Liver (tissue), 2 donors: ENCODE measurements at regions not wholly inside any gene's neighbourhood (a gene's known extent, or its start where the extent isn't known, plus 50 kb on each side); places are given as distances from the start of the nearest gene placed in this dataset.

ENCODE experiments used
- TF ChIP-seq, protein P1 (sequence below): fragments of 150-350 bp; IDR thresholded peaks from 2 replicates; pipeline ENCODE4 v1.5.1; 2017; ENCODE audit warnings: improper control_type of control experiment, low read depth, low read length; ENCODE audit not compliant: missing input control
- TF ChIP-seq, protein P2 (sequence below): IDR thresholded peaks from 2 replicates; pipeline ENCODE4 v1.6.1; 2016; ENCODE audit warnings: antibody characterized with exemption
- donor health status: healthy.

DNA sequence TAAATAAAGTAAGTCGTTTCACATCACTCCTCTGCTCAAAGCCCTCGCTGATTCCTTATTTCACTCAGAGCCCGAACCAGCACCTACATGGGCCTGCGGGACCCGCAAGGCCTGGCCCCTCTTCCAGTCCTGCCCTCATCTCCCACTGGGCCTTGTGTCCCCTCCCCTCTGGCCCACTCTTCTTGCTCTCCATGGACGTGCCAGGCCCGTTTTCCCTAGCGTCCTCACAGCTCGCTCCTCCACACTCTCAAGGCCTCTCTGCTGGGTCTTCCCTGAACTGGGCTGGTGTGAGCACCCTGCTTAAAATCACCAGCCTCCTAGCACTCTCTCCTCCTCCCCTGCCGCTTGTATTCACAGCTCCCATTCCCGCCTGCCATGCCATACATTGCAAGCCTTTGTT, 237.9 kb downstream of the FOXD2 start:
- TF ChIP-seq, protein P1, sequence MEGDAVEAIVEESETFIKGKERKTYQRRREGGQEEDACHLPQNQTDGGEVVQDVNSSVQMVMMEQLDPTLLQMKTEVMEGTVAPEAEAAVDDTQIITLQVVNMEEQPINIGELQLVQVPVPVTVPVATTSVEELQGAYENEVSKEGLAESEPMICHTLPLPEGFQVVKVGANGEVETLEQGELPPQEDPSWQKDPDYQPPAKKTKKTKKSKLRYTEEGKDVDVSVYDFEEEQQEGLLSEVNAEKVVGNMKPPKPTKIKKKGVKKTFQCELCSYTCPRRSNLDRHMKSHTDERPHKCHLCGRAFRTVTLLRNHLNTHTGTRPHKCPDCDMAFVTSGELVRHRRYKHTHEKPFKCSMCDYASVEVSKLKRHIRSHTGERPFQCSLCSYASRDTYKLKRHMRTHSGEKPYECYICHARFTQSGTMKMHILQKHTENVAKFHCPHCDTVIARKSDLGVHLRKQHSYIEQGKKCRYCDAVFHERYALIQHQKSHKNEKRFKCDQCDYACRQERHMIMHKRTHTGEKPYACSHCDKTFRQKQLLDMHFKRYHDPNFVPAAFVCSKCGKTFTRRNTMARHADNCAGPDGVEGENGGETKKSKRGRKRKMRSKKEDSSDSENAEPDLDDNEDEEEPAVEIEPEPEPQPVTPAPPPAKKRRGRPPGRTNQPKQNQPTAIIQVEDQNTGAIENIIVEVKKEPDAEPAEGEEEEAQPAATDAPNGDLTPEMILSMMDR = no peak
- TF ChIP-seq, protein P2, sequence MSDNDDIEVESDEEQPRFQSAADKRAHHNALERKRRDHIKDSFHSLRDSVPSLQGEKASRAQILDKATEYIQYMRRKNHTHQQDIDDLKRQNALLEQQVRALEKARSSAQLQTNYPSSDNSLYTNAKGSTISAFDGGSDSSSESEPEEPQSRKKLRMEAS = no peak
